Brain pericyte (primary cell): ENCODE measurements at regions not wholly inside any gene's neighbourhood (a gene's known extent, or its start where the extent isn't known, plus 50 kb on each side); places are given as distances from the start of the nearest gene placed in this dataset.
"Not testable (repeated sequence)": the region's sequence is repeated elsewhere in the genome, so short reads cannot be mapped to it uniquely, and the experiment has no call there.

Experiments used
- DNase-seq: peaks from one replicate; pipeline ENCODE4 v3.0.0-alpha.2; 2012; ENCODE audit warnings: low read depth, low spot score

- no peak for DNase-seq
Observed at GRCh38 chr3:65173841-65174240, 486.0 kb upstream of the ADAMTS9 start.

DNA sequence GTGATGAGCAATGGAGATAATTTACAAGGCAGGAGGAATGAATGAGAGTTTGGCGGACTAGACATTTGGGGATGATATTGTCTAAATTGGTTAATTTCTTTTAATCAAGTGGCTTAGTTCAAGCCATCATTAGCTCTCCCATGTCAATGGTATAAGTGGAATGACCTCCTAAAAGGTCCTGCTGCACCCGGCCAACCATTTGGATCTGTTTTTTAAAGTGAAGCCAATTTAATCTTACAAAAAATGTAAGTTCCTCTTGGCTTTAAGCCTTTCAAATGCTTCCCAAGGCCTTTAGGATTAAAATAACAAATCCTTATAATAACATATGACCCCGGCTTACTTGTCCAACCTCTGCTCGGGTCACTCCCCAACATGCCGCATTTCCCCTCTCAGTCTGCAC lies 484.4 kb upstream of the ADAMTS9 start:
- no peak for DNase-seq

GRCh38 chr3:65170390-65171042 lies 482.7 kb upstream of the ADAMTS9 start:
- peak; percentile 65 for DNase-seq

- DNase-seq, result no peak
Observed at GRCh38 chr3:65169961-65170360, 482.2 kb upstream of the ADAMTS9 start.

DNA sequence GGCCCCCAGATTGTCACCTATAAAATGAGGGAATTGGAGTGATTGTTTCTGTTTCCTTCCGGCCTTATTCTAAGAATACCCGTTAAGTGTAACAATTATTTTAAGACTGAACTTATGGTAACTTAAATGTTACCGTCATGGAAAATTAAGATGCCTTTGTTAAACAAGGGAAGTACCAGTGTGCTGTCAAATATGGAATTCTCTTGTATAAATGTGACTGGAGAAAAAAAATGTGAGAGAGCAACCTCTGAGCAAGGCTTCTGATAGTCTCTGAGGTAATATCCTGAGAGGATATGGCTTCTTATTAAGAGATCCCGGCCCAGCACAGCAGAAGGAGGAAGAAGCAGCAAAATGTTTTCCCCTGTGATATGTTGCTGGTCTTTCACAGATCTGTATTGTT lies 480.7 kb upstream of the ADAMTS9 start:
- no peak for DNase-seq

GRCh38 chr3:65166531-65166930 lies 478.7 kb upstream of the ADAMTS9 start:
- no peak for DNase-seq

- DNase-seq, result no peak
Observed at GRCh38 chr3:65158023-65158422, 470.2 kb upstream of the ADAMTS9 start.

GRCh38 chr3:65153850-65154512 lies 466.2 kb upstream of the ADAMTS9 start:
- DNase-seq, result no peak

DNA sequence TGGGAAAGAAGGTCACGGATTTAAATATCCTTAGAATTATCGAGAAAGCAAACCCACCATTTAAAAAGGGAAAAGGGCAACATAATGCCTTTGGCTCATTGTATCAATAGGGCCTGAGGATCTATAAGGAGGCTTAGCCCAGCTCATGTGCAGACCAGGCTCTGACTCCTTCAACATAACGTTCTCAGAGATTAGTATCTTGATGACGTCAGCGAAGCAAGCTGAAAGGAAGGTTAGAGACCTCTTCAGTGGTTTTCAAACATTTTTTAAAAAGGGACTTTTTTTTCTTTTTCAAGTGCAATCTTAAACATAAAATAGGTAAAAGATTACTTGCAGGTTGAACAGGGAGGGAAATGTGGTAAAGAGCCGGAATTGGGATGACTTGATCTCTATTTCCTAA lies 463.9 kb upstream of the ADAMTS9 start:
- no peak for DNase-seq

GRCh38 chr3:65149877-65150276 lies 462.1 kb upstream of the ADAMTS9 start:
- DNase-seq, result no peak

DNA sequence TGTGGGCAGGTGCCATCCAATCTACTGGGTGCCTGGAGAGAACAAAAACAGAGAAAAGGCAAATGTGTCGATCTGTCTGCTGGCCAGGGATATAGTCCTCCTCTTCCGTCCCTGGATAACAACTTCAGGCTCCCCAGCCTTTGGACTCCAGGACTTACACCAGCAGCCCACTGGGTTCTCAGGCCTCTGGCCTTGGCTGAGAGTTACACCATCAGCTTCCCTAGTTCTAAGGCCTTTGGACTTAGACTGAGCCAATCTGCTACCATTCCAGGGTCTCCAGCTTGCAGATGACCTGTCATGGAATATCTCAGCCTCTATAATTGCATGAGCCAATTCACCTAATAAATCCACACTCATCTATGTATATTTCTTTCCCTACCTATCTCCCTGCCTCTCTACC lies 460.9 kb upstream of the ADAMTS9 start:
- no peak for DNase-seq

DNA sequence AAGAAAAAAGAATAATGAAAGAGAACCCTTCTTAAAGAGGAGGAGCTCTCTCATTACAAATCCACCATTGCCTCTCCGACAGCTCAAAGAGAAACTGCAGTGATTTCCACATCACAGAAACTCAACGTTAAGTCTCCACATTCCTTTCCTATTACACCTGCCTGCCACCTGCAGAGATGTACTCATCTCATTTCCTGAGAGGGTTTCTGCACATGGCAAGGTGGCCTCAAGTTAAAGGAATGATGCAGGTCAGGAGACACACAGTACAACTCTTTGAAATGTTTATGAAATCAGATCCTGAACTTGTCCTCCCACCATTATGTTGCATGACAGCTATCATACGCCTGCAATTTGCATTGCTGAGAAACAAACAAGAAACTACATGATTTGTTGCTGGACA lies 458.4 kb upstream of the ADAMTS9 start:
- no peak for DNase-seq

DNA sequence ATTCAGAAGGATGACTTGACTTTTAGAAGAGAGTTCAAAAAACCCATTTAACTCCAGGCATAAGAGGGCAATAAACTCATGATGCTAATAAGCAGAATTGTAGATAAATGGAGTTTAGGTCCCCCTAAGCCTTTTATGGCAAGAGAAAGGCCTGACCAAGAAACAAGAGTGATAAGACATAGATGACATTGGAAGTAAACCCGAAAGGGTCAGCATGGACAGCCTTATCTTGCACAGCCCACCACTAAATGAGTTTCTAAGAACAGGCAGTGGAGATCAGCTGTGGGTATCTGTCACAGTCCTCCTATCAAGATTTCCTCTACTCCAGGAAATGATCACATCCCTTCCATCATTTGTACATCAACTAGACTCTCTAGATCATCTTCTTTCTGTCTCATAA lies 457.9 kb upstream of the ADAMTS9 start:
- DNase-seq, result no peak

GRCh38 chr3:65144791-65145351 lies 457.1 kb upstream of the ADAMTS9 start:
- no peak for DNase-seq

- DNase-seq, result no peak
Observed at GRCh38 chr3:65142456-65142855, 454.7 kb upstream of the ADAMTS9 start.

GRCh38 chr3:65138556-65138955 lies 450.8 kb upstream of the ADAMTS9 start:
- no peak for DNase-seq

- DNase-seq, result not testable (repeated sequence)
Observed at GRCh38 chr3:65133752-65134151, 446.0 kb upstream of the ADAMTS9 start.

GRCh38 chr3:65130782-65131181 lies 443.0 kb upstream of the ADAMTS9 start:
- no peak for DNase-seq

- no peak for DNase-seq
Observed at GRCh38 chr3:65128346-65128745, 440.5 kb upstream of the ADAMTS9 start.

GRCh38 chr3:65126527-65127410 lies 439.0 kb upstream of the ADAMTS9 start:
- no peak for DNase-seq

DNA sequence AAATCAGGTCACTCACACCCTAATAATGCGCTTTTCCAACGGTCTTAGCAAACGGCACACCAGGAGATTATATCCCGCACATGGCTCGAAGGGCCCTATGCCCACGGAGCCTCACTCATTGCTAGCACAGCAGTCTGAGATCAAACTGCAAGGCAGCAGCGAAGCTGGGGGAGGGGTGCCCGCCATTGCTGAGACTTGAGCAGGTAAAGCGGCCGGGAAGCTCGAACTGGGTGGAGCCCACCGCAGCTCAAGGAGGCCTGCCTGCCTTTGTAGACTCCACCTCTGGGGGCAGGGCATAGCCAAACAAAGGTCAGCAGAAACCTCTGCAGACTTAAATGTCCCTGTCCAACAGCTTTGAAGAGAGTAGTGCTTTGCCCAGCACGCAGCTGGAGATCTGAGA lies 432.4 kb upstream of the ADAMTS9 start:
- DNase-seq, result not testable (repeated sequence)

- no peak for DNase-seq
Observed at GRCh38 chr3:65118912-65119499, 431.2 kb upstream of the ADAMTS9 start.
